ENCODE measurements at regions not wholly inside any gene's neighbourhood (a gene's known extent, or its start where the extent isn't known, plus 50 kb on each side); places are given as distances from the start of the nearest gene placed in this dataset.
"Not testable (repeated sequence)": the region's sequence is repeated elsewhere in the genome, so short reads cannot be mapped to it uniquely, and the experiment has no call there.

DNA sequence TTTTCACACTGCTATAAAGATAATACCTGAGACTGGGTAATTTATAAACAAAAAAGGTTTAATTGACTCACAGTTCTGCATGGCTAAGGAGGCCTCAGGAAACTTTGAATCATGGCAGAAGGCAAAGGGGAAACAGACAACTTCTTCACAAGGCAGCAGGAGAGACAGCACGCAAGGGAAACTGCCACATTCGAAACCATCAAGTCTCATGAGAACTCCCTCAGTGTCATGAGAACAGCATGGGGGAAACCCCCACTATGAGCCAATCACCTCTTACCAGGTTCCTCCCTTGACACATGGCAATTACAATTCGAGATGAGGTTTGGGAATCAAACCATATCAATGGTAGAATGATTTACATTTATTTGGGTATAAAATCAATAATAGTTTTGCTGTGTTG, 558.5 kb downstream of the TMTC2 start:
- H3K36me3 ChIP-seq (ENCODE audit: insufficient read depth, low read length), result no peaks in the 10 kb centered on the region
- H4K20me1 ChIP-seq (ENCODE audit: insufficient read depth, low read length), result no peaks in the 10 kb centered on the region
- no peaks in the 10 kb centered on the region for H3K27me3 ChIP-seq (ENCODE audit: insufficient read depth, low read length)
- Mint-ChIP-seq H3K4me1 (ENCODE audit: low read depth, unreplicated experiment) (no peaks in the 10 kb centered on the region), H3K27me3 (ENCODE audit: low read depth, unreplicated experiment) (no peaks in the 10 kb centered on the region), H3K4me3 (ENCODE audit: unreplicated experiment) (no peak overlapping the region), H3K27ac (ENCODE audit: unreplicated experiment) (no peak overlapping the region), H3K36me3 (ENCODE audit: low read depth, unreplicated experiment) (no peaks in the 10 kb centered on the region), H3K9me3 (ENCODE audit: unreplicated experiment) (no peaks in the 10 kb centered on the region)
- H3K4me2 ChIP-seq (ENCODE audit: low read length), result no peak overlapping the region
- H3K4me3 ChIP-seq (ENCODE audit: insufficient read depth, low read depth, low read length), result no peak overlapping the region
- FAIRE-seq (no peak), DNase-seq (ENCODE audit: low read depth) (no peak)
- H3K9me3 ChIP-seq (ENCODE audit: insufficient read depth, low read depth, low read length), result no peaks in the 10 kb centered on the region
- no peak overlapping the region for H3K9ac ChIP-seq (ENCODE audit: low read length)
- TF ChIP-seq, protein P1, sequence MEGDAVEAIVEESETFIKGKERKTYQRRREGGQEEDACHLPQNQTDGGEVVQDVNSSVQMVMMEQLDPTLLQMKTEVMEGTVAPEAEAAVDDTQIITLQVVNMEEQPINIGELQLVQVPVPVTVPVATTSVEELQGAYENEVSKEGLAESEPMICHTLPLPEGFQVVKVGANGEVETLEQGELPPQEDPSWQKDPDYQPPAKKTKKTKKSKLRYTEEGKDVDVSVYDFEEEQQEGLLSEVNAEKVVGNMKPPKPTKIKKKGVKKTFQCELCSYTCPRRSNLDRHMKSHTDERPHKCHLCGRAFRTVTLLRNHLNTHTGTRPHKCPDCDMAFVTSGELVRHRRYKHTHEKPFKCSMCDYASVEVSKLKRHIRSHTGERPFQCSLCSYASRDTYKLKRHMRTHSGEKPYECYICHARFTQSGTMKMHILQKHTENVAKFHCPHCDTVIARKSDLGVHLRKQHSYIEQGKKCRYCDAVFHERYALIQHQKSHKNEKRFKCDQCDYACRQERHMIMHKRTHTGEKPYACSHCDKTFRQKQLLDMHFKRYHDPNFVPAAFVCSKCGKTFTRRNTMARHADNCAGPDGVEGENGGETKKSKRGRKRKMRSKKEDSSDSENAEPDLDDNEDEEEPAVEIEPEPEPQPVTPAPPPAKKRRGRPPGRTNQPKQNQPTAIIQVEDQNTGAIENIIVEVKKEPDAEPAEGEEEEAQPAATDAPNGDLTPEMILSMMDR (IDR thresholded peaks at IDR 0.05; ENCODE audit: insufficient read depth, low read depth, low read length), result no peak
- no peak for TF ChIP-seq EZH2 (IDR thresholded peaks at IDR 0.05; ENCODE audit: insufficient read depth, low read length)
- H3K27ac ChIP-seq (ENCODE audit: low read depth, low read length), result no peak overlapping the region
- H2AFZ ChIP-seq (ENCODE audit: low read depth, low read length), result no peak overlapping the region
- no peaks in the 10 kb centered on the region for H3K79me2 ChIP-seq (ENCODE audit: insufficient read depth, low read length)
- H3K4me1 ChIP-seq (ENCODE audit: insufficient read depth, low read length), result no peaks in the 10 kb centered on the region

DNA sequence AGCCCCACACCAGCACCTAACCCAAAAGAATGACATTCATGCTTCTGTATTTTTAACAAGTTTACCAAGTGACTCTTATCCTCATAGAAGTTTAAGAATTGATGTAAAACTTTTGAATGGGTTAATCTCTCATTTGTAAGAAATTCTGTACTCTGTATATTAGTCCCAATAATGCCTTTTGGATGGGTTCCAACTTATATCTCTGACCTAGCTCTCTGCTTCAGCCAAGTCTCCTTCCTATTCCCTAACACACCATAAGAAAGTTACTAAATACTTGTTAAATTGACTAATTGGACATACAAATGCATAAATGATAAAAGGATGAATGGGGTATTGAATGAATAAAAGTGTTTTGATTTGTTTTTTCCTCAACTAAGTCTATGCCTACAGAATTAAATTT, 557.3 kb downstream of the TMTC2 start:
- H3K27ac ChIP-seq (ENCODE audit: low read depth, low read length), result no peak overlapping the region
- no peak overlapping the region for H3K9ac ChIP-seq (ENCODE audit: low read length)
- no peaks in the 10 kb centered on the region for H4K20me1 ChIP-seq (ENCODE audit: insufficient read depth, low read length)
- no peak overlapping the region for H3K4me3 Mint-ChIP-seq (ENCODE audit: unreplicated experiment)
- H3K36me3 ChIP-seq (ENCODE audit: insufficient read depth, low read length), result no peaks in the 10 kb centered on the region
- no peak overlapping the region for H3K4me2 ChIP-seq (ENCODE audit: low read length)
- H3K27me3 Mint-ChIP-seq (ENCODE audit: low read depth, unreplicated experiment), result no peaks in the 10 kb centered on the region
- H3K4me1 ChIP-seq (ENCODE audit: insufficient read depth, low read length), result no peaks in the 10 kb centered on the region
- H3K9me3 Mint-ChIP-seq (ENCODE audit: unreplicated experiment), result no peaks in the 10 kb centered on the region
- no peaks in the 10 kb centered on the region for H3K79me2 ChIP-seq (ENCODE audit: insufficient read depth, low read length)
- H3K27me3 ChIP-seq (ENCODE audit: insufficient read depth, low read length), result no peaks in the 10 kb centered on the region
- no peak for FAIRE-seq
- no peak overlapping the region for H3K4me3 ChIP-seq (ENCODE audit: insufficient read depth, low read depth, low read length)
- H3K9me3 ChIP-seq (ENCODE audit: insufficient read depth, low read depth, low read length), result no peaks in the 10 kb centered on the region
- TF ChIP-seq EZH2 (IDR thresholded peaks at IDR 0.05; ENCODE audit: insufficient read depth, low read length), result no peak
- TF ChIP-seq, protein P1 (IDR thresholded peaks at IDR 0.05; ENCODE audit: insufficient read depth, low read depth, low read length), result no peak
- no peak overlapping the region for H3K27ac Mint-ChIP-seq (ENCODE audit: unreplicated experiment)
- no peak overlapping the region for H2AFZ ChIP-seq (ENCODE audit: low read depth, low read length)
- no peaks in the 10 kb centered on the region for H3K36me3 Mint-ChIP-seq (ENCODE audit: low read depth, unreplicated experiment)
- no peaks in the 10 kb centered on the region for H3K4me1 Mint-ChIP-seq (ENCODE audit: low read depth, unreplicated experiment)
- no peak for DNase-seq (ENCODE audit: low read depth)

- not testable (repeated sequence) for H2AFZ ChIP-seq (ENCODE audit: low read depth, low read length); H3K36me3 ChIP-seq (ENCODE audit: insufficient read depth, low read length); H3K4me1 Mint-ChIP-seq (ENCODE audit: low read depth, unreplicated experiment); H3K9me3 ChIP-seq (ENCODE audit: insufficient read depth, low read depth, low read length); H3K4me3 ChIP-seq (ENCODE audit: insufficient read depth, low read depth, low read length); H4K20me1 ChIP-seq (ENCODE audit: insufficient read depth, low read length); H3K4me2 ChIP-seq (ENCODE audit: low read length); H3K27me3 Mint-ChIP-seq (ENCODE audit: low read depth, unreplicated experiment); H3K9me3 Mint-ChIP-seq (ENCODE audit: unreplicated experiment); H3K27ac ChIP-seq (ENCODE audit: low read depth, low read length); H3K79me2 ChIP-seq (ENCODE audit: insufficient read depth, low read length); H3K4me3 Mint-ChIP-seq (ENCODE audit: unreplicated experiment); FAIRE-seq; H3K27ac Mint-ChIP-seq (ENCODE audit: unreplicated experiment); DNase-seq (ENCODE audit: low read depth); H3K4me1 ChIP-seq (ENCODE audit: insufficient read depth, low read length); H3K27me3 ChIP-seq (ENCODE audit: insufficient read depth, low read length); H3K9ac ChIP-seq (ENCODE audit: low read length); H3K36me3 Mint-ChIP-seq (ENCODE audit: low read depth, unreplicated experiment)
These were observed 547.3 kb downstream of the TMTC2 start for GRCh38 chr12:83233987-83234386.

GRCh38 chr12:83226960-83227359, 540.3 kb downstream of the TMTC2 start:
- not testable (repeated sequence) for H3K4me3 ChIP-seq (ENCODE audit: insufficient read depth, low read depth, low read length); H3K9me3 Mint-ChIP-seq (ENCODE audit: unreplicated experiment); H3K4me1 Mint-ChIP-seq (ENCODE audit: low read depth, unreplicated experiment); H3K27me3 Mint-ChIP-seq (ENCODE audit: low read depth, unreplicated experiment); H3K4me1 ChIP-seq (ENCODE audit: insufficient read depth, low read length); H3K27me3 ChIP-seq (ENCODE audit: insufficient read depth, low read length); H3K79me2 ChIP-seq (ENCODE audit: insufficient read depth, low read length); H2AFZ ChIP-seq (ENCODE audit: low read depth, low read length); H3K36me3 Mint-ChIP-seq (ENCODE audit: low read depth, unreplicated experiment); H3K27ac ChIP-seq (ENCODE audit: low read depth, low read length); H3K4me3 Mint-ChIP-seq (ENCODE audit: unreplicated experiment); H3K9ac ChIP-seq (ENCODE audit: low read length); H3K27ac Mint-ChIP-seq (ENCODE audit: unreplicated experiment); H4K20me1 ChIP-seq (ENCODE audit: insufficient read depth, low read length); FAIRE-seq; H3K9me3 ChIP-seq (ENCODE audit: insufficient read depth, low read depth, low read length); H3K4me2 ChIP-seq (ENCODE audit: low read length); H3K36me3 ChIP-seq (ENCODE audit: insufficient read depth, low read length); DNase-seq (ENCODE audit: low read depth)

Measured in astrocyte (in vitro differentiated cells and primary cell).